K562 (cell line): ENCODE measurements at regions not wholly inside any gene's neighbourhood (a gene's known extent, or its start where the extent isn't known, plus 50 kb on each side); places are given as distances from the start of the nearest gene placed in this dataset.

Experiments used
- ATAC-seq: fragments of 200-7000 bp; cut with Tn5 transposase; 3 replicates; pipeline ENCODE4 v1.9.1; 2020; ENCODE audit warnings: moderate library complexity
- BruUV-seq: library from RNA; stranded (reverse); fragments of 400-500 nt; replicated peaks from 2 replicates; lab custom pipeline; 2021; lab: Mats Ljungman, UMichigan
- CTCF ChIA-PET: fragments of 300-600 bp; formaldehyde crosslinking; extraction: SDS; loops from one replicate; lab custom pipeline; 2021; ENCODE audit warnings: low intra/inter-chr PET ratio; lab: Yijun Ruan, JAX
- POLR2A ChIA-PET: fragments of 300-600, 350-650 bp; sonication (Branson Sonifier 250); formaldehyde crosslinking; extraction: SDS; loops from one replicate; lab custom pipeline; 2021; ENCODE audit warnings: antibody characterized with exemption, inconsistent platforms; lab: Yijun Ruan, JAX
- DNase-seq, 4 experiments: peaks; one replicate each; pipeline versions ENCODE4 v3.0.0 to v3.0.0-alpha.2; 2011 to 2018; ENCODE audit warnings: low spot score in 3 of 4, mixed read lengths in 3 of 4; ENCODE audit errors: extremely low read depth in 1 of 4
- FAIRE-seq: peaks from 2 replicates; lab custom pipeline; 2011; peaks lifted over from hg19 to GRCh38; lab: Jason Lieb, UNC
- H2AFZ ChIP-seq: 2 replicates; pipeline ENCODE4 v1.6.0; 2011; ENCODE audit warnings: low read depth, low read length, control low read depth, inconsistent platforms
- H3K27ac ChIP-seq: fragments of 200-600 bp; 3 replicates; pipeline ENCODE4 v1.8.0; 2011; ENCODE audit warnings: low read depth, mild to moderate bottlenecking, control low read depth, inconsistent platforms, low read length, moderate library complexity, mixed read lengths; ENCODE audit errors: extremely low read depth
- H3K27me3 ChIP-seq, 2 experiments: fragments of 300-600 bp in 1 of 2; 2 replicates in 1 of 2; 3 replicates in 1 of 2; pipeline versions ENCODE4 v1.6.0 to v1.8.0; 2011; ENCODE audit warnings: inconsistent platforms in 2 of 2, low read length in 2 of 2, mild to moderate bottlenecking in 1 of 2, mixed read lengths in 1 of 2, moderate library complexity in 1 of 2; ENCODE audit not compliant: control insufficient read depth in 2 of 2, insufficient read depth in 2 of 2
- H3K36me3 ChIP-seq: fragments of 300-600 bp; 3 replicates; pipeline ENCODE4 v1.8.0; 2011; ENCODE audit warnings: mild to moderate bottlenecking, low read length, inconsistent platforms; ENCODE audit not compliant: control insufficient read depth, insufficient read depth
- H3K4me1 ChIP-seq, 2 experiments: fragments of 200-600 bp in 1 of 2; replicated peaks in 1 of 2; 2 replicates in 1 of 2; 3 replicates in 1 of 2; pipeline versions ENCODE4 v1.5.1 to v1.8.0; 2011; ENCODE audit warnings: inconsistent platforms in 2 of 2, low read length in 2 of 2, mild to moderate bottlenecking in 1 of 2, mixed read lengths in 1 of 2, moderate library complexity in 1 of 2; ENCODE audit not compliant: control insufficient read depth in 2 of 2, insufficient read depth in 2 of 2
- H3K4me2 ChIP-seq: 2 replicates; pipeline ENCODE4 v1.6.1; 2011; ENCODE audit warnings: low read length, control low read depth, inconsistent platforms, mixed read lengths; ENCODE audit not compliant: insufficient read depth
- H3K4me3 ChIP-seq: fragments of 200-600 bp; sonication (generic), shearing (Covaris generic); 2 replicates; pipeline ENCODE4 v1.5.1; 2016; ENCODE audit warnings: control low read depth, inconsistent platforms
- H3K79me2 ChIP-seq: fragments of 200-600 bp; 3 replicates; pipeline ENCODE4 v1.8.0; 2011; ENCODE audit warnings: low read length, inconsistent platforms; ENCODE audit not compliant: control insufficient read depth, insufficient read depth
- H3K9ac ChIP-seq, 2 experiments: 2 replicates each; pipeline versions ENCODE4 v1.6.0 to v1.6.1; 2011; ENCODE audit warnings: low read depth in 2 of 2, low read length in 2 of 2, control low read depth in 1 of 2, inconsistent platforms in 1 of 2, mild to moderate bottlenecking in 1 of 2, mixed read lengths in 1 of 2; ENCODE audit not compliant: insufficient read depth in 1 of 2
- H3K9me1 ChIP-seq: one replicate; pipeline ENCODE4 v1.6.0; 2011; ENCODE audit warnings: inconsistent platforms, mild to moderate bottlenecking, low read length, moderate library complexity; ENCODE audit not compliant: control insufficient read depth, insufficient read depth
- H3K9me3 ChIP-seq: replicated peaks from 2 replicates; pipeline ENCODE4 v1.5.1; 2011; ENCODE audit warnings: low read depth, low read length, inconsistent platforms; ENCODE audit not compliant: control insufficient read depth, insufficient read depth
- H4K20me1 ChIP-seq: replicated peaks from 2 replicates; pipeline ENCODE4 v1.6.1; 2011; ENCODE audit warnings: low read length, inconsistent platforms, mixed read lengths; ENCODE audit not compliant: control insufficient read depth, insufficient read depth
- MED1 ChIP-seq: sonication (generic); formaldehyde crosslinking; IDR thresholded peaks from 2 replicates; pipeline ENCODE4 v1.8.1; 2023; ENCODE audit warnings: missing genetic modification reagents, borderline replicate concordance
- PTBP1 ChIP-seq: fragments of 200-400 bp; formaldehyde crosslinking; IDR thresholded peaks from 2 replicates; pipeline ENCODE4 v1.6.1; 2017; ENCODE audit warnings: low read depth, low read length
- SAFB2 ChIP-seq: fragments of 200-400 bp; formaldehyde crosslinking; IDR thresholded peaks from 2 replicates; pipeline ENCODE4 v1.6.1; 2018; ENCODE audit warnings: borderline replicate concordance, low read length, low read depth, moderate library complexity; ENCODE audit not compliant: severe bottlenecking
- SREBF2 ChIP-seq: sonication (generic); formaldehyde crosslinking; IDR thresholded peaks from 2 replicates; pipeline ENCODE4 v1.4.0; 2020; ENCODE audit warnings: mild to moderate bottlenecking, missing genetic modification reagents
- TAF9B ChIP-seq: fragments of 450-650 bp; IDR thresholded peaks from 2 replicates; pipeline ENCODE4 v1.6.1; 2018; ENCODE audit warnings: mild to moderate bottlenecking; ENCODE audit not compliant: partially characterized antibody
- ZNF121 ChIP-seq: sonication (generic); formaldehyde crosslinking; conservative IDR thresholded peaks from 2 replicates; pipeline ENCODE4 v1.8.0; 2022; ENCODE audit warnings: missing genetic modification reagents
- WGBS: fragments of 100-300 bp; shearing (Covaris generic); methylation state at CpG from one replicate; pipeline ENCODE4 v1.1.6; 2016; ENCODE audit warnings: low coverage, mixed read lengths; ENCODE audit not compliant: insufficient coverage; ENCODE audit errors: missing lambda C conversion rate; 5-methylcytosine and 5-hydroxymethylcytosine counted together
- in situ Hi-C: fragments of 300-500 bp; cut with MboI; formaldehyde crosslinking; loops from 4 replicates; pipeline ENCODE4 v1.15.0; 2018; ENCODE audit warnings: inconsistent platforms, mixed read lengths
- intact Hi-C: fragments of 100-400 bp; cut with micrococcal nuclease; formaldehyde crosslinking; loops from 2 replicates; pipeline ENCODE4 v1.14.2; 2022
- TF ChIP-seq, protein P1 (sequence below): fragments of 450-650 bp; IDR thresholded peaks from 2 replicates; pipeline ENCODE4 v1.6.1; 2017; ENCODE audit warnings: antibody characterized with exemption

DNA sequence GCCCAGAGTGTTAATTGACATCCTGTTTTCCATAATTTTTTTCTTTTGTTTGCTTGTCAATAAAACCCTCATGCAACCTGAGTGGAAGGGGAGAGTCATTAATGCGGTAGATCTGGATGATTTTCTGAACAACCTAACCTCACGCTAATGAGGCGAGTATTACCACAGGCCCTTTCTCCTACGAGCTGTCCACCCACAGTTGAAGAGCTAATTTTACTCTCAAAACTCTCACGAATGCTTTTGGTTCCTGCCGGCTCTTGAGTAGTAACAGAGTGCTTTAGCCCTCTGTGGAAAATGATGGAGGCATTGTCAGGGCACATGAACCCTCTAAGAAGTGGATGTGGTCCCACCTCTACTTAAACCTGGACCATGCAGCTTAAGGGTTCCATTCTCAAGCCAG is 491.3 kb upstream of the RBFOX1 start:
- ATAC-seq (no peak), FAIRE-seq (no peak), DNase-seq (no peak)
- ChIA-PET POLR2A (no interaction called here), CTCF (interaction anchor here (0.5 kb wide), 1 partner anchor 29 kb away, joined by 3 read pairs; no protein-coding TSS in a partner anchor)
- Histone ChIP-seq H3K79me2 (no peaks in the 10 kb centered on the region), H3K36me3 (no peaks in the 10 kb centered on the region), H4K20me1 (no peaks in the 10 kb centered on the region), H3K9me3 (no peaks in the 10 kb centered on the region), H3K4me2 (no peak overlapping the region), H3K4me3 (no peak overlapping the region), H3K9me1 (no peaks in the 10 kb centered on the region), H3K27ac (no peak overlapping the region), H2AFZ (no peak overlapping the region), H3K4me1 (no peaks in the 10 kb centered on the region), H3K27me3 (no peaks in the 10 kb centered on the region), H3K9ac (no peak overlapping the region)
- intact Hi-C loops (no loop called here), in situ Hi-C loops (no loop called here)
- no peak for TF ChIP-seq TAF9B
- TF ChIP-seq PTBP1, result no peak
- no peak for TF ChIP-seq ZNF121 (CRISPR knock-in tag)
- no peak for TF ChIP-seq SAFB2
- no peak for TF ChIP-seq SREBF2 (CRISPR knock-in tag)
- no peak for TF ChIP-seq MED1 (CRISPR knock-in tag)
- TF ChIP-seq, protein P1, sequence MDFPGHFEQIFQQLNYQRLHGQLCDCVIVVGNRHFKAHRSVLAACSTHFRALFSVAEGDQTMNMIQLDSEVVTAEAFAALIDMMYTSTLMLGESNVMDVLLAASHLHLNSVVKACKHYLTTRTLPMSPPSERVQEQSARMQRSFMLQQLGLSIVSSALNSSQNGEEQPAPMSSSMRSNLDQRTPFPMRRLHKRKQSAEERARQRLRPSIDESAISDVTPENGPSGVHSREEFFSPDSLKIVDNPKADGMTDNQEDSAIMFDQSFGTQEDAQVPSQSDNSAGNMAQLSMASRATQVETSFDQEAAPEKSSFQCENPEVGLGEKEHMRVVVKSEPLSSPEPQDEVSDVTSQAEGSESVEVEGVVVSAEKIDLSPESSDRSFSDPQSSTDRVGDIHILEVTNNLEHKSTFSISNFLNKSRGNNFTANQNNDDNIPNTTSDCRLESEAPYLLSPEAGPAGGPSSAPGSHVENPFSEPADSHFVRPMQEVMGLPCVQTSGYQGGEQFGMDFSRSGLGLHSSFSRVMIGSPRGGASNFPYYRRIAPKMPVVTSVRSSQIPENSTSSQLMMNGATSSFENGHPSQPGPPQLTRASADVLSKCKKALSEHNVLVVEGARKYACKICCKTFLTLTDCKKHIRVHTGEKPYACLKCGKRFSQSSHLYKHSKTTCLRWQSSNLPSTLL, result no peak
- 0% methylated on average over 6 of the region's 6 CpGs for WGBS
- no TSS peak for BruUV-seq
